ENCODE measurements at regions not wholly inside any gene's neighbourhood (a gene's known extent, or its start where the extent isn't known, plus 50 kb on each side); places are given as distances from the start of the nearest gene placed in this dataset.

GRCh38 chr9:13707612-13708576, 428.4 kb upstream of the MPDZ start:
- no peak for DNase-seq
- intact Hi-C loops (cut with DNase I), result no loop called here

GRCh38 chr9:13705918-13706317, 426.4 kb upstream of the MPDZ start:
- intact Hi-C loops (cut with DNase I), result no loop called here
- no peak for DNase-seq

DNA sequence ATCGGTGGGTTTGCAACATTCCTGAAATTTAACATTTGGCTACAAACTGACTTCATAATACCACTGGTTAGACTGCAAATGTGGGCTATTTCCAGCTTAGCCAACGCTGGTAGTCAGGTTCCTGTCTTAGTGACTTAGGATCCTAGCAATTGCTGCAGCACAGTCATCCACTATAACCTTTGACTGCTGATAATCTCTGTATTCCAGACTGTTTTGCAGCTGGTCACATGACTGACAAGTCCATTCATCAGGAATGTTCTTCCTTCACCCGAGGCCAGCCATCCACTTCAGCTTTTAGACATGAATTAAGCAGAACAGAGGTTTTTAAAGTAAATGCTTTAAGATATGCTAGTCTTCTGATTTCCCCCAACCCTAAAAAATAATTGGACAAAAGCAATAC, 425.9 kb upstream of the MPDZ start:
- intact Hi-C loops (cut with DNase I), result no loop called here
- no peak for DNase-seq

DNA sequence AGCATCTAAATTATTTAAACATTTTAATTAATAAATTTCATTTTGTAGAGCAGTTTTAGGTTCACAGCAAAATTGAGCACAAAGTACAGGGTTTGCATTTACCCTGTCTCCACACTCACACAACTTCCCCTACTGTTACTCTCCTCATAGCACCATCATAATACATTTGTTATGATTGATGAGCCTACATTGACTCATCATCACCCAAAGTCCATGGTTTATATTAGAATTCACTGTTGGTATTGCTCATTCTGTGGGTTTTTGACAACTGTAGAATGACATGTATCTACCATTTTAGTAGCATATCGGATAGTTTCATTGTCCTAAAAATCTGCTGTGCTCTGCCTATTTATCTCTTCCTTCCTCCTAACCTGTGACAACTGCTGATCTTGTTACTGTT, 411.1 kb upstream of the MPDZ start:
- no peak for DNase-seq
- intact Hi-C loops (cut with DNase I), result no loop called here

DNA sequence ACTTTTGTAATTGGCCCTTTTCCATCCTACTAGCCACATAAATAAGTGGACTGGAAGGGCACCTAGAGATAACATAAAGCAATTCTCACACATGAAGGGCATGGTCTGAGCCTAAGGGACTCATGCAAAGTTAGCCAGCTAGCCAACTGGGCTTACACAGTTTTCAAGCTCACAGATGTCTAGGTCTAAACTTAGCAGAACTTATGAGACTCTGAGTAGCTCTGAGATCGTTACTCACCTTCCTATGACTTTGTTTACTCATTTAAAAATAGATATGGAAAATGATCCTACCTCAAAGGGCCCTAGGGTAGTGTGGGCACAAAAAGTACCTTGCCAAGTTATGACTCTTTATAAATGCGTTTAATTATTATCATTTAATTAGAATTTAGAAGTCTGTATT, 410.4 kb upstream of the MPDZ start:
- intact Hi-C loops (cut with DNase I), result loop anchor here (10.0 kb wide), 1 partner anchor 255 kb away; no protein-coding TSS in a partner anchor
- no peak for DNase-seq

DNA sequence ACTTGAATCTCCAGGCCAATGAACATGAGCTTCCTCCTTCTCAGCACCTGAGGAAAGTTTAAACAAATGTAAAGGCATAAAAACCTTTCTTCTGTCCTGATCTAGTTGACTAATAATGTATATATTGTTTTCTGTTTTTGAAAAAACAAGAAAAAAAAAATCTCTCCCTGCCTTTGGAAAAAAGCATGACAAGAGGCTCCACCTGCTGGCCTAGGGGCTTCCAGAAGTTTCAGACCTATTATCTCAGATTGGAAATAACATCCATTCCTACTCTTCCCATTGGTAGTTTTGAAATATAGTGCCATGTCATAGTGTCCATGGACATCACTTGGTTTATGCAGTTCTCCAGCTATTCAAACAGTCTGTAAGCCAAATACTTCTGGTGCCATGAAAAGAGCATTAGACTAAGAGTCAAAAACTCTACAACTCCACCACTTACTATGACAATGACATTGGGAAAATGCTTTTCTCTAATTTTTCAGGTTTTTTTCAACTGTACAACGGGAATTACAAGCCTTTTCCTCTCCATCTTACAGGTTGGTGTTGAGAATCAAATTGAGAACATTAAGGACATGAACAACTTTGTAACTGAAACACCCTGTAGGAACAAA, 409.6 kb upstream of the MPDZ start:
- peak in 32 of 42 donors; percentile 10 to 77 (median 46) for DNase-seq
- intact Hi-C loops (cut with DNase I), result loop anchor here (10.0 kb wide), 1 partner anchor 254 kb away; no protein-coding TSS in a partner anchor

DNA sequence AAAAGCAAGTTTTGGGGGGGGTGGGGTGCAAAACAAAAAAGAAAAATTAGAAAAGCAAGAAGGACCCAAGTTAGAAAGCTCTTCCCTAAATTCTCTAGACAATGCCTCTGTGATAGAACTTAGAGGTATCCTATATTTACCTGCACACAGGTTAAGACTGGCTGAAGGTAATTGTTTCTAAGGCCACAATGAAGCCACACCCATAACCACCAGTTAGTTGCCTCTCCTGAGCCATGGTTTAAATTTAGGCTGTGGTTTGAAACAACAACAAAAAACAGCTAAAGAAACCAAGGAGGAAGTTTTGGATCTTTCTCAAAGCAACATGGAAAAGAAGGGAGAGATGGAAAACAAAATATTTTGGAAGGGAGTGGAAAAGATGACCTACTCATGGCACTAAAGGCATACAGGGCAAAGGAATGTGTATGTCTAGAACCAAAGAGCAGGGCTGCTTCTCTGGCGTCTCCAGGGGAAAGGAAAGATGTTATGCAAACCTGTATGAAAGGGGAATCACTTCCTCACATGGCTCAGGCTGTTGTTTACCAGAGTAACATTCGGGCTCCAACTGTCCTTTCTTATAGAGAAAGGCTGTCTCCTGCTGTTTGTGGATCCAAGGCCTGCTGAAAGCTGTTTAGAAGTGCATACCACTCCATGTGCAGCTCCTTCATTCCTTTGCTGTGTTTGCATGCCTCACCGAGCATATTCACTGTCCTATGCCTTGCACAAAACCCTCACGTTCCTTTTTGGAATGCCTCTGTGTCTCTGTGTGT, 408.9 kb upstream of the MPDZ start:
- intact Hi-C loops (cut with DNase I), result loop anchor here (10.0 kb wide), 1 partner anchor 254 kb away; no protein-coding TSS in a partner anchor
- DNase-seq, result peak in 2 of 42 donors; percentile 1 to 10

DNA sequence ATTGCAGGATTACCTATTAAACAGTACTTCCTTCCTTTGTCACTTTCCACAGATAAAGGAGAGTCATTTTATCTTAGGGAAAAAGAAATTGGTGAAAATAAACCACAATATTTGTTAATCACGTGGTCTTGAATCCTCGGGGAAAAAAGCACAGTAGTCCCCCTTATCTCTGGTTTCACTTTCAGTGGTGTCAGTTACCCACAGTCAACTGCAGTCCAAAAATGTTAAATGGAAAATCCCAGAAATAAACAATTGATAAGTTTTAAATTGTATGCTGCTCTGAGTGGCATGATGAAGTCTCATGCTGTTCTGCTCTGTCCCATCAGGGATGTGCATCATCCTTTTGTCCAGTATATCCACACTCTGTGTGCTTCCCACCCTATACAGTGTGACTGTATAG, 405.2 kb upstream of the MPDZ start:
- DNase-seq, result no peak
- intact Hi-C loops (cut with DNase I), result loop anchor here (10.0 kb wide), 1 partner anchor 250 kb away; no protein-coding TSS in a partner anchor

DNA sequence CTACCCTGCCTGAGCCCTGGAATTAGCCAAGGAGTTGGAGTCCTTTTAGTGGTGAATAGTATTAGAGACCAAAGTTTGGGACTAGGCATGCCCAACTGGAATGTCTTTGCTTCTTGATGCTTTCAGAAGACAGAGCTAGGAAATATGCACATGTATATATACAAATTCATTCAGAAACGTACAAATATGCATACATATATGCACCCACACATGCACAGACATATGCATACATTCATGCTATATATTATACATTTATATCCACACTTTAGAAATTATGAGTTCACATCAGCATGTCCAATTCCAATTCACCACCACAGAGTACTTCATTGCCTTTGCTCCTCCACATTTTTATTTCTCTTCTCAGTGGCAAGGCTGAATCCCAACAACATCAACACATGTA, 398.3 kb upstream of the MPDZ start:
- intact Hi-C loops (cut with DNase I), result no loop called here
- DNase-seq, result no peak

DNA sequence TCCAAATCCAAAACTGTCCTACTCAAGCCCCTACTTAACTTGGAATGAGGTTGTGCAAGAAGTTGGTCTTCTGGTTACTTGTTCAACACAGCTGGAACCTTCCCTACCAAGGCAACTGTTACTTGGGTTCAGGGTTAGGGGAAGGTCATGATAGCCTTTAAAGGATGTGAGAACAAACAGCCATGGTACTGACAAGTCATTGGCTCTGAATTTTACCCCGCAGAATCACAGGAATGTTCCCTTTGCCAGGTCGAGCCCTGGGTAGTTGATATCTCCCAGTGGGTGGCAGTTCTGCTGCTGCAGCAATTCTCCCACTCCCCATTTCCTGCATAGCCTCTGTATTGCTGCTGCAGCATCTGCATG, 396.1 kb upstream of the MPDZ start:
- intact Hi-C loops (cut with DNase I), result no loop called here
- DNase-seq, result no peak

DNA sequence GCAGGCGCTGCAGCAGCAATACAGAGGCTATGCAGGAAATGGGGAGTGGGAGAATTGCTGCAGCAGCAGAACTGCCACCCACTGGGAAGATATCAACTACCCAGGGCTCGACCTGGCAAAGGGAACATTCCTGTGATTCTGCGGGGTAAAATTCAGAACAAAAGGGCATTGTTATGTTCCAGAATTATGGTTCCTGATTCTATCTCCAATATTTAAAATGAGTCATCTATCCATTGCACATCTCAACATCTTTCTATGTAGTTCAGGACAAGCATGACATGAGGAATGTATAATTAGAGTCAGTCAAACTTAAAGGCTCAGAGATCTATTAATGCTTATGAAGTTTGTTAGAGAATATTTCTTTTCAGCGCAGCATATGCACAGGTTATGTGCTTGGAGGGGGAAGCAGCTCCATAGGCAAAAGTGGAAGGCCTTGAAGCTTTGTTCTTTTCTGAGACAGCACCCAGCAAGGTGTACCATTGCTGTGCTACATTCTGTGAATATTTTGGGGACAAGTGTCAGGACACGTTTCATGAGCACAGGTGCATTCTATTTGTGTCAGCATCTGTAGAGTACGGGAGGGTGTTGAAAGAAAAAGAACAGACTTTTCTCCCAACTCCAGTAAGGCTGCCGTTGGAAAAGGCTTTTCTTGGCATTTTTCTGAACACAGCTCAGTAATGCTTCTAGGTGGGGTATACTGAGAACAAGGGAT, 395.6 kb upstream of the MPDZ start:
- peak in 3 of 42 donors; percentile 2 to 29 (median 8) for DNase-seq
- intact Hi-C loops (cut with DNase I), result no loop called here

GRCh38 chr9:13673348-13673747, 393.9 kb upstream of the MPDZ start:
- intact Hi-C loops (cut with DNase I), result no loop called here
- DNase-seq, result no peak

- DNase-seq, result no peak
- intact Hi-C loops (cut with DNase I), result no loop called here
Observed at GRCh38 chr9:13665418-13666066, 386.1 kb upstream of the MPDZ start.

GRCh38 chr9:13661014-13661413, 381.5 kb upstream of the MPDZ start:
- DNase-seq, result no peak
- intact Hi-C loops (cut with DNase I), result no loop called here

DNA sequence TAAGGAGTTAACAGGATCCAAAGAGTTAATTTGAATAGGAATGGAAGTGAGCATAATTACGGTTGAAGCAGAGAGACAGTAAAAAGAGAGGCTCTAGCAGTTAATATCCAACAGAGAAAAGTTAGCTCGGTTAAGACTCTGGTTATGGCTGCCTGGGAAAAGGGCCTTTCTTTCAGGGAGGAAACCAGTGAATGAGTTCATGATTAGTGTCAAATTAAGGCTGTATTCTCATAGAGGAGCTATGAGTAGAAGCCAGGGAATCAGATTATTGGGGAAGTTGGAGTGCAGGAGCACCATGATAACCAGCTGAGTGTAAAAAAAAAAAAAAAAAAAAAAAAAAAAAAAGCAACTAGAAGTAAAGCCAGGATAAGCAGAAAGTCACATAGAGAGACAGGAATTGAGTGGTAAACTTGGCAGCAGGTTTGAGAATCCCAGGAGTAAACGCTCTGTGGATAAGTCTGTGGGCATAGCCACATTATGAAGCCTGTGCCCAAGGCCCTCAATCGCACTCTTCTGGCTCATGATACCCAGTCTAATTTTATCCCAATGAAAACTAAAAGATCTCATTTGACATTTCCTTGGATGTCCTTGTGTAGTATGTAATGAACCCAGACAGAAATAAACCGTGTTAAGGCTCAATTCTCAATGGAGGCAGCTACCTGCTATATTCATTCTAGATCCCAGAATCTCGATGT, 372.6 kb upstream of the MPDZ start:
- intact Hi-C loops (cut with DNase I), result no loop called here
- no peak for DNase-seq

GRCh38 chr9:13651526-13651925, 372.0 kb upstream of the MPDZ start:
- DNase-seq, result no peak
- intact Hi-C loops (cut with DNase I), result no loop called here

GRCh38 chr9:13648676-13649075, 369.2 kb upstream of the MPDZ start:
- no peak for DNase-seq
- intact Hi-C loops (cut with DNase I), result no loop called here

DNA sequence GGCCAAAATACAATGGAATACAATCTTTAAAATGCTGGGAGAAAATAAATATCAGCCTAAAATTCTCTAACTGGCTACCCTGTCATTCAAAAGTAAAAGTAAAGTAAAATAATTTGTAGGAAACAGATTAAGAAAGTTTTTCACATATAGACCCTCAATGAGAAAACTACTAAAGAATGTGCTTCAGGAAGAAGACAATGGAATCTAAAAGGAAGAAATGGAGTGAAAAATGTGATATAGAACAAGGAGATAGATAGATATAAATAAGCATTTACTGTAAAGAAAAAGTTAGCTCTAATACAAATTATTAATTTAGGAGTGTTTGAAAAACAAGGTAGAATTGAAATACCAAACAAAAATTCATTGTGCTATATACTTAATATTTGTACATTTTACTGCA, 368.6 kb upstream of the MPDZ start:
- intact Hi-C loops (cut with DNase I), result no loop called here
- no peak for DNase-seq

Measured in head of caudate nucleus (tissue), 42 donors.